MCF 10A (cell line): ENCODE measurements at regions not wholly inside any gene's neighbourhood (a gene's known extent, or its start where the extent isn't known, plus 50 kb on each side); places are given as distances from the start of the nearest gene placed in this dataset.

Experiments
- BruUV-seq: library from RNA; stranded (reverse); fragments of 400-500 nt; replicated peaks from 2 replicates; lab custom pipeline; 2021; lab: Mats Ljungman, UMichigan
- CTCF ChIA-PET: fragments of 300-600 bp; sonication (Branson Sonifier 250); formaldehyde crosslinking; extraction: SDS; loops from one replicate; lab custom pipeline; 2021; ENCODE audit warnings: antibody characterized with exemption, inconsistent platforms; lab: Yijun Ruan, JAX
- POLR2A ChIA-PET: fragments of 300-600, 350-650 bp; sonication (Branson Sonifier 250); formaldehyde crosslinking; extraction: SDS; loops from one replicate; lab custom pipeline; 2020; ENCODE audit warnings: antibody characterized with exemption, inconsistent platforms; lab: Yijun Ruan, JAX
- DNase-seq: peaks from one replicate; pipeline ENCODE4 v3.0.0-alpha.2; 2018; ENCODE audit not compliant: unreplicated experiment
- H3K27ac Mint-ChIP-seq: one replicate; pipeline ENCODE4 v1.8.0; 2022; ENCODE audit warnings: mild to moderate bottlenecking, low read depth, mixed read lengths; ENCODE audit not compliant: unreplicated experiment
- H3K27me3 Mint-ChIP-seq: one replicate; pipeline ENCODE4 v1.8.0; 2022; ENCODE audit warnings: mixed read lengths; ENCODE audit not compliant: insufficient read depth, unreplicated experiment
- H3K36me3 Mint-ChIP-seq: one replicate; pipeline ENCODE4 v1.8.0; 2022; ENCODE audit warnings: mild to moderate bottlenecking, moderate library complexity, mixed read lengths; ENCODE audit not compliant: insufficient read depth, unreplicated experiment
- H3K4me1 Mint-ChIP-seq: one replicate; pipeline ENCODE4 v1.8.0; 2022; ENCODE audit warnings: mixed read lengths; ENCODE audit not compliant: insufficient read depth, unreplicated experiment
- H3K4me3 Mint-ChIP-seq: one replicate; pipeline ENCODE4 v1.8.0; 2022; ENCODE audit warnings: mild to moderate bottlenecking, moderate library complexity, mixed read lengths; ENCODE audit not compliant: unreplicated experiment
- H3K9me3 Mint-ChIP-seq: one replicate; pipeline ENCODE4 v1.8.0; 2022; ENCODE audit warnings: mixed read lengths; ENCODE audit not compliant: unreplicated experiment
- intact Hi-C: fragments of 100-400 bp; cut with micrococcal nuclease; formaldehyde crosslinking; loops from 2 replicates; pipeline ENCODE4 v1.14.1; 2022
- TF ChIP-seq, protein P1 (sequence below): fragments of 200-600 bp; IDR thresholded peaks from one replicate; pipeline ENCODE4 v1.8.0; 2022; ENCODE audit warnings: antibody characterized with exemption, mild to moderate bottlenecking; ENCODE audit not compliant: unreplicated experiment

DNA sequence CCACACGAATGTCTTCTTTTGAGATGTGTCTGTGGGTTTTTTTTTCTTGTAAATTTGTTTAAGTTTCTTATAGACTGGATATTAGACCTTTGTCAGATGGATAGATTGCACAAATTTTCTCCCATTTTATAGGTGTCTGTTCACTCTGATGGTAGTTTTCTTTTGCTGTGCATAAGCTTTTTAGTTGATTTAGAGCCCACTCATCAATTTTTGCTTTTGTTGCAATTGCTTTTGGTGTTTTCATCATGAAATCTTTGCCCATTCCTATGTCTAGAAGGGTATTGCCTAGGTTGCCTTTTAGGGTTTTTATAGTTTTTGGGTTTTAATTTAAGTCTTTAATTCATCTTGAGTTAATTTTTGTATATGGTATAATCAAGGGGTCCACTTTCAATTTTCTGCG is 57.7 kb downstream of the NKX2-2 start:
- no TSS peak for BruUV-seq
- intact Hi-C loops, result no loop called here
- Mint-ChIP-seq H3K9me3 (no peaks in the 10 kb centered on the region), H3K4me1 (peaks cover 15% of the 10 kb centered on the region), H3K4me3 (no peak overlapping the region), H3K27ac (no peak overlapping the region), H3K27me3 (no peaks in the 10 kb centered on the region), H3K36me3 (peaks cover 5% of the 10 kb centered on the region)
- no peak for DNase-seq
- ChIA-PET POLR2A (no interaction called here), CTCF (interaction anchor here (1.1 kb wide), 1 partner anchor 160 kb away, joined by 3 read pairs; no protein-coding TSS in a partner anchor)
- TF ChIP-seq, protein P1, sequence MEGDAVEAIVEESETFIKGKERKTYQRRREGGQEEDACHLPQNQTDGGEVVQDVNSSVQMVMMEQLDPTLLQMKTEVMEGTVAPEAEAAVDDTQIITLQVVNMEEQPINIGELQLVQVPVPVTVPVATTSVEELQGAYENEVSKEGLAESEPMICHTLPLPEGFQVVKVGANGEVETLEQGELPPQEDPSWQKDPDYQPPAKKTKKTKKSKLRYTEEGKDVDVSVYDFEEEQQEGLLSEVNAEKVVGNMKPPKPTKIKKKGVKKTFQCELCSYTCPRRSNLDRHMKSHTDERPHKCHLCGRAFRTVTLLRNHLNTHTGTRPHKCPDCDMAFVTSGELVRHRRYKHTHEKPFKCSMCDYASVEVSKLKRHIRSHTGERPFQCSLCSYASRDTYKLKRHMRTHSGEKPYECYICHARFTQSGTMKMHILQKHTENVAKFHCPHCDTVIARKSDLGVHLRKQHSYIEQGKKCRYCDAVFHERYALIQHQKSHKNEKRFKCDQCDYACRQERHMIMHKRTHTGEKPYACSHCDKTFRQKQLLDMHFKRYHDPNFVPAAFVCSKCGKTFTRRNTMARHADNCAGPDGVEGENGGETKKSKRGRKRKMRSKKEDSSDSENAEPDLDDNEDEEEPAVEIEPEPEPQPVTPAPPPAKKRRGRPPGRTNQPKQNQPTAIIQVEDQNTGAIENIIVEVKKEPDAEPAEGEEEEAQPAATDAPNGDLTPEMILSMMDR, result no peak

DNA sequence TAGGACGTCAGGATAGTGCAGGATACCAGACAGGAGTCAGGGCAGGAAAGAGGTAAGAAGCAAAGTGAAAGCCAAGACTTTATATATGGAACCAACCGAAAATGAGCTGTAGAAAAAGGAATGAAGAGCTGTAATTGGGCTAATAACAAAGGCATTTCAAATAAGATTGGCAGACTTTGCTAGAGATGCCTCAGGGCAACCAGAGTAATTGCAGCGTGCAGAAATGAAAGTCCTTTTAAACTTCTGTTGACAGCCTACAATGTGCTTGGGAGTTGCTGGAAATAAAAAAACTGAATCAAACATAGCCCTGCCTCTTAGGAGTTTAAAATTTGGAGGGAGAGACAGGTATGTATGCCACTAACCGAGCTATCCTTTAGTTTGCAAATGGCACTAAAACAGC is 56.4 kb upstream of the NKX2-4 start:
- DNase-seq, result no peak
- peaks cover 15% of the 10 kb centered on the region for H3K4me1 Mint-ChIP-seq
- H3K4me3 Mint-ChIP-seq, result peak overlapping the region; percentile 14
- no peak overlapping the region for H3K27ac Mint-ChIP-seq
- intact Hi-C loops, result no loop called here
- H3K9me3 Mint-ChIP-seq, result no peaks in the 10 kb centered on the region
- peaks cover 5% of the 10 kb centered on the region for H3K36me3 Mint-ChIP-seq
- TF ChIP-seq, protein P1, result no peak
- no TSS peak for BruUV-seq
- CTCF ChIA-PET, result interaction anchor here (0.8 to 2.3 kb wide), 3 partner anchors 12 to 218 kb away, joined by 3 to 11 read pairs (median 3); no protein-coding TSS in a partner anchor
- no peaks in the 10 kb centered on the region for H3K27me3 Mint-ChIP-seq
- POLR2A ChIA-PET, result interaction anchor here (0.6 to 1.1 kb wide), 2 partner anchors 90 to 217 kb away, joined by 3 read pairs; no protein-coding TSS in a partner anchor

DNA sequence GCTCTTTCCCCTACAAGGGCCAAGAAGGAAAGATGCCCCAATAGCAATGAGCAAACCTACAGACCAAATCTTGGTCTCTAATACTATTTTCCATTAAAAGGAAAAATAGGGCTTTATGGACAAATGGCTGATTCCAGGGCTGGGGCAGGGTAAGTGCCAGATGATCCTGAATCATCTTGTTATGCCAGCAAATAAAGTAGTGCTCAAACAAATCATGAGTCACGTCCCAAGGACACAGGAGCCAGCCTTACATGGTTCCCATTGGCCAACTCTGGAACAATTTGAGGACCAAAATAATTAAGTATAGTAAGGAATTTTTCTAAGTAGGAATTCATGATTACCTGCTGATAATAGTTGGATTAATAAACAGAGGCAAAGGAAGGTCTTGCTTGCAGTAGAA is 53.2 kb upstream of the NKX2-4 start:
- ChIA-PET POLR2A (interaction anchor here (1.0 kb wide), 1 partner anchor 94 kb away, joined by 3 read pairs; no protein-coding TSS in a partner anchor), CTCF (interaction anchor here (0.9 to 1.2 kb wide), 4 partner anchors 8 to 54 kb away, joined by 3 read pairs; no protein-coding TSS in a partner anchor)
- Mint-ChIP-seq H3K4me3 (no peak overlapping the region), H3K27me3 (no peaks in the 10 kb centered on the region), H3K27ac (peak overlapping the region; percentile 13), H3K9me3 (no peaks in the 10 kb centered on the region), H3K36me3 (peaks cover 5% of the 10 kb centered on the region), H3K4me1 (peaks cover 15% of the 10 kb centered on the region)
- intact Hi-C loops, result no loop called here
- BruUV-seq, result no TSS peak
- peak; percentile 35 for DNase-seq
- TF ChIP-seq, protein P1, result no peak
